HG02623 (cell line): ENCODE measurements at regions not wholly inside any gene's neighbourhood (a gene's known extent, or its start where the extent isn't known, plus 50 kb on each side); places are given as distances from the start of the nearest gene placed in this dataset.
"Not testable (repeated sequence)": the region's sequence is repeated elsewhere in the genome, so short reads cannot be mapped to it uniquely, and the experiment has no call there.

Source experiments
- ATAC-seq: cut with Tn5 transposase; IDR thresholded peaks from one replicate; pipeline ENCODE4 v1.9.1; 2021; ENCODE audit warnings: moderate library complexity; ENCODE audit not compliant: unreplicated experiment

- no peak for ATAC-seq
These were observed 102.2 kb upstream of the SLC24A3 start for GRCh38 chr20:19110285-19110684.

- ATAC-seq: no peak
These were observed 101.5 kb upstream of the SLC24A3 start for GRCh38 chr20:19110881-19111460.

- ATAC-seq: no peak
These were observed 99.6 kb upstream of the SLC24A3 start for GRCh38 chr20:19112828-19113227.

GRCh38 chr20:19113343-19113930 is 99.0 kb upstream of the SLC24A3 start:
- no peak for ATAC-seq

- no peak for ATAC-seq
These were observed 98.0 kb upstream of the SLC24A3 start for GRCh38 chr20:19114410-19114809.

GRCh38 chr20:19115581-19115980 is 96.9 kb upstream of the SLC24A3 start:
- no peak for ATAC-seq

- no peak for ATAC-seq
These were observed 92.4 kb upstream of the SLC24A3 start for GRCh38 chr20:19120011-19120410.

GRCh38 chr20:19120569-19120968 is 91.9 kb upstream of the SLC24A3 start:
- ATAC-seq: no peak

GRCh38 chr20:19121463-19121862 is 91.0 kb upstream of the SLC24A3 start:
- ATAC-seq: no peak

- no peak for ATAC-seq
These were observed 90.5 kb upstream of the SLC24A3 start for GRCh38 chr20:19121916-19122315.

- no peak for ATAC-seq
These were observed 90.0 kb upstream of the SLC24A3 start for GRCh38 chr20:19122395-19122794.

GRCh38 chr20:19125508-19125907 is 86.9 kb upstream of the SLC24A3 start:
- ATAC-seq: no peak

GRCh38 chr20:19129306-19129705 is 83.1 kb upstream of the SLC24A3 start:
- no peak for ATAC-seq

GRCh38 chr20:19129976-19130612 is 82.3 kb upstream of the SLC24A3 start:
- no peak for ATAC-seq

GRCh38 chr20:19130613-19130984 is 81.8 kb upstream of the SLC24A3 start:
- ATAC-seq: no peak

GRCh38 chr20:19137641-19138040 is 74.8 kb upstream of the SLC24A3 start:
- ATAC-seq: no peak

GRCh38 chr20:19138758-19139157 is 73.7 kb upstream of the SLC24A3 start:
- ATAC-seq: no peak

GRCh38 chr20:19139584-19139983 is 72.9 kb upstream of the SLC24A3 start:
- not testable (repeated sequence) for ATAC-seq

GRCh38 chr20:19141998-19142397 is 70.4 kb upstream of the SLC24A3 start:
- ATAC-seq: no peak

- no peak for ATAC-seq
These were observed 68.6 kb upstream of the SLC24A3 start for GRCh38 chr20:19143890-19144289.

GRCh38 chr20:19161336-19161735 is 51.1 kb upstream of the SLC24A3 start:
- ATAC-seq: no peak
